ENCODE measurements at regions not wholly inside any gene's neighbourhood (a gene's known extent, or its start where the extent isn't known, plus 50 kb on each side); places are given as distances from the start of the nearest gene placed in this dataset.

GRCh38 chr6:3991941-3992340 lies 87.0 kb downstream of the FAM217A start (continued):
- TF ChIP-seq ZMIZ1 (IDR thresholded peaks at IDR 0.05; ENCODE audit: low read depth in 2 of 2, low read length in 2 of 2), result no peak
- TF ChIP-seq BACH1 (tag; IDR thresholded peaks at IDR 0.05), result no peak
- no peak for TF ChIP-seq ZNF407 (IDR thresholded peaks at IDR 0.05; ENCODE audit: low read depth)
- no peak for TF ChIP-seq CBX8 (IDR thresholded peaks at IDR 0.05; ENCODE audit: borderline replicate concordance, extremely low read depth, low read depth, low read length, poor library complexity, severe bottlenecking)
- no peak for TF ChIP-seq ZNF668 (CRISPR knock-in tag; IDR thresholded peaks at IDR 0.05)
- no peak for TF ChIP-seq WHSC1 (IDR thresholded peaks at IDR 0.05; ENCODE audit: low read length)
- TF ChIP-seq ZNF76 (CRISPR knock-in tag; IDR thresholded peaks at IDR 0.05; ENCODE audit: borderline replicate concordance), result no peak
- TF ChIP-seq KDM1A (IDR thresholded peaks at IDR 0.05), result no peak
